ENCODE measurements at regions not wholly inside any gene's neighbourhood (a gene's known extent, or its start where the extent isn't known, plus 50 kb on each side); places are given as distances from the start of the nearest gene placed in this dataset.

DNA sequence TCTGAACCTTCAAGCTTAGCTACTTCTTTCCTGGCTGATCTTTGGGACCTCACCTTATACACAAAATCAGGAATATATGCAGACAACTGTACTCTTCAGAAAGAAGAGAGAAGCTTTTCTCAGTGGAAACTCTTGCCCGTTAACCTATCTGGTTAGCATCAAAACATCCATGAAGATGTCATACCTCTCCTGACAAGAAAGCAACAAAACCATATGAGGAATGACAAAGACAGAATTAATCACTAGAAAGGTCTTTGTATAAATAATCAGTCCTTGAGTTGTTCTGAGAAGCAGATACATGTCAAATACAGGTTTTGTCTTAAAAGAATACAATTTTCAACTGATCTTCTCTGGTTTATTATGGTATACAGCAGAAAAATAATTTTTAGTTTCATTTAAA lies 130.8 kb downstream of the FAT4 start:
- no peak for DNase-seq (ENCODE audit: low read depth)
- TF ChIP-seq, protein P1, sequence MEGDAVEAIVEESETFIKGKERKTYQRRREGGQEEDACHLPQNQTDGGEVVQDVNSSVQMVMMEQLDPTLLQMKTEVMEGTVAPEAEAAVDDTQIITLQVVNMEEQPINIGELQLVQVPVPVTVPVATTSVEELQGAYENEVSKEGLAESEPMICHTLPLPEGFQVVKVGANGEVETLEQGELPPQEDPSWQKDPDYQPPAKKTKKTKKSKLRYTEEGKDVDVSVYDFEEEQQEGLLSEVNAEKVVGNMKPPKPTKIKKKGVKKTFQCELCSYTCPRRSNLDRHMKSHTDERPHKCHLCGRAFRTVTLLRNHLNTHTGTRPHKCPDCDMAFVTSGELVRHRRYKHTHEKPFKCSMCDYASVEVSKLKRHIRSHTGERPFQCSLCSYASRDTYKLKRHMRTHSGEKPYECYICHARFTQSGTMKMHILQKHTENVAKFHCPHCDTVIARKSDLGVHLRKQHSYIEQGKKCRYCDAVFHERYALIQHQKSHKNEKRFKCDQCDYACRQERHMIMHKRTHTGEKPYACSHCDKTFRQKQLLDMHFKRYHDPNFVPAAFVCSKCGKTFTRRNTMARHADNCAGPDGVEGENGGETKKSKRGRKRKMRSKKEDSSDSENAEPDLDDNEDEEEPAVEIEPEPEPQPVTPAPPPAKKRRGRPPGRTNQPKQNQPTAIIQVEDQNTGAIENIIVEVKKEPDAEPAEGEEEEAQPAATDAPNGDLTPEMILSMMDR (conservative IDR thresholded peaks at IDR 0.05; ENCODE audit: control insufficient read depth, insufficient read depth, low read depth, low read length): no peak
- no peak overlapping the region for H3K4me3 ChIP-seq (ENCODE audit: control insufficient read depth, low read depth, low read length)

DNA sequence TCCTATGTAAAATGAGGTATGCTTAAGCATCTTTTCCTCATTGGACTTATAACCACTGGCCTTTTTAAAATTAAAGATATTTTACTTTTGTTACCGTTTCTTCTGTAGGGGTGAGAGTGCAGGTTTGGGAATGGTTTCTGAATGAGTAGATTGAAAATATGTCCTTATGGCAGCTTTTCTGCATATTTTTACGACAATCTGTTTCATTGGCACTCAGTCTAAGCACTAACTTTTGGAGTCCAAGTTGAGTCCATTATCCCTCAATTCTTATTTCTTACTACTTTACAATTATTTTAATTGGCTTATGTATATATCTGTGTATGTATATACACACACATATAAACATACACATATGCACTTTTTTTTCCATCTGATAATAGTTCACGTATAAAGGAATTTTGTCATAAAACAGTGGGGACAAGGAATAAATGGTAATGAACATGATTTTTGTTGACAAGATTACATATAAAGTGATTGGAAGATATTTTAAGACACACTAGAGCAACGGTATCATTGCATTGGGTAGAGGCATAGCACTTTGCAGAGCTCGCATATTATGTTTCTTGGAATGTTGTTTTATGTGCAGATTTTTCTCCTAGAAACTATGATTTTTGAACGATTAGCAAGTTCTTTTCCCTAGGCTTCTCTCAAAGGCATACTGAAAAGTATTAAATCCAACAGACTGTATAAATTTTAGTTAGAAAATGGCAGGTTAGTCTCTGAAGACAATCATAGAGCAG lies 133.0 kb downstream of the FAT4 start:
- no peak overlapping the region for H3K4me3 ChIP-seq (ENCODE audit: control insufficient read depth, low read depth, low read length)
- TF ChIP-seq, protein P1 (conservative IDR thresholded peaks at IDR 0.05; ENCODE audit: control insufficient read depth, insufficient read depth, low read depth, low read length): no peak
- DNase-seq (ENCODE audit: low read depth): no peak

DNA sequence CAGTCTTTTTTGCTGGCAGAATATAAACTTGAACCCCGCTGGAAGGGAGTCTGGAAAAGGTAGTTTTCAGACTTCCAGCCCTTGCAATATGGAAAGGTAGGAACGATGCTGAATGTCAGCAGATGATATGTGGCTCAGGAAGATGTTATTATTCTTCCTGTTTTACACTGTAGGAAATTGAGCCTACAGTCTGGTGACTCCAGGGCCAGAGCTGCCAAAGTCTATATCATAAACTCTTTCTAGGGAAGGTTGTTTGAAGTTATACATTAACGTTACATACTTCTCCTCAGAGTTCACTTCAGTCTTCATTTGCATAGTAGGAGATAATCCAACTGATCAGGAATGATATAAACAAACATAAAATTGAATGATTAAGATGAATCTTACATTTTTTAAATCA lies 141.3 kb downstream of the FAT4 start:
- no peak overlapping the region for H3K4me3 ChIP-seq (ENCODE audit: control insufficient read depth, low read depth, low read length)
- TF ChIP-seq, protein P1 (conservative IDR thresholded peaks at IDR 0.05; ENCODE audit: control insufficient read depth, insufficient read depth, low read depth, low read length): no peak
- no peak for DNase-seq (ENCODE audit: low read depth)

DNA sequence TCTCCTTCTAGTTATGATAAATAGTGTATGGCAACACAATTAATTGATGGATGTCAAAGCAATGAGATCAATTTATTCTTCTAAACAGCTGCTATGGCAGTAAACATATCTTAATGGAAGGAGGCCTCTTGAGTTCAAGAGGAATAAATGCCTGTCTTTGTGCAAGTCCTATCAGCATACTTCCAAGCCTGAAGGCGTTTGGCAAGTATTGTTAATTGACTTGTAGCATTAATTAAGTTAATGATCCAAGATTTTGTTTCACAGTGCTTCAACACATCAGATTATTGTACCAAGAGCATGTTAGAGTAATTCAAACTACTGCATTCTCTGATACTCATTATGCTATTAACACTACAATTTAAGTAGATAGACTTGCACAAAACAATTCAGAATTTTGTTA lies 144.8 kb downstream of the FAT4 start:
- DNase-seq (ENCODE audit: low read depth): no peak
- no peak overlapping the region for H3K4me3 ChIP-seq (ENCODE audit: control insufficient read depth, low read depth, low read length)
- TF ChIP-seq, protein P1 (conservative IDR thresholded peaks at IDR 0.05; ENCODE audit: control insufficient read depth, insufficient read depth, low read depth, low read length): no peak

DNA sequence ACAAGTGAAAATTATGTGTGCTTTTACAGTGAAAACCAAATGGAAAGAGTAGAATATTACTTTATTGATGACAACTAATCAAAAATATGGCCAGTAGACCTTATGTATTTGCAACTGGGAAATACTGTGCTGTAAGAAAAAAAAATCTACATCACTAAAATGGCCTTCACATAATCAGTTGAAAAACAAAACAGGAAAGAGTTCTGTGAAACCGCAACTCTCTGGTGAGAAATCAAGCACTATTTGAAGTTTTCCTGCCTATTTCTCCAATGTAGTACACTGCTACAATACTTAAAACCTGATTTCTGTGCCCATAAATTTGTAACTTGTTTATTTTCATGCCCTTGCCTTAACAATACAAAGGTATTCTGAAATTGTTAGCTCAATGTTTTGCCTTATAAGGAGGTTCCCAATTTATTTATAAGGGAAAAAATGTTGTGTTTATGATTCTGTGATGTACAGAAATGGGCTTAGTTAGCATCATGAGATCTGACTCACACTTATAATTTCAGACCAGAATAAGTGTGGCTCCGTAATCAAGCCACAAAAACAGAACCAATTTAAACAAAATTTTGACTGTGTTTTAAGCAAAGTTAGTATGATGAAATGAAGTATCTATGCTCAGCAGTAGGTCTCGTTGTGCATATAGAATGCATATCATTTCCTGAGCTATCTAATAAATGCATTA lies 147.1 kb downstream of the FAT4 start:
- no peak for DNase-seq (ENCODE audit: low read depth)
- TF ChIP-seq, protein P1 (conservative IDR thresholded peaks at IDR 0.05; ENCODE audit: control insufficient read depth, insufficient read depth, low read depth, low read length): no peak
- H3K4me3 ChIP-seq (ENCODE audit: control insufficient read depth, low read depth, low read length): no peak overlapping the region

DNA sequence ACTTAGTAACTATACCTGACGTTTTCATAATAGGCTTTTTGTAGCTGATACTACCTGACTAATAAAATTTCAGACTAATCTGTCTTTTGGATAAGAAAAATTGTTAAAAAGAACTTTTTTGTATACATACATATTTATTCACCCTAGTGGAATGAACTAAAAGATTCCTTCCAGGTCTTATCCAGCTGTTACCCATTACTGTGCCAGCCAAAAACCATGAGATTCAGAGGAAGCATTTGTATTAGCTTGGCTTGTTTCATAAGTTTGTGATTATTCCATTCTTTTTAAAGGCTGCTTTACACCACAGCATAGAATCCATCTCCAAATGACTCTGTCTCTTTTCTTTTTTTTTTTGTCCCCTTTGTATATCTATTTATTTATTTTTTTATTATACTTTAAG lies 149.4 kb downstream of the FAT4 start:
- DNase-seq (ENCODE audit: low read depth): peak; percentile 5
- TF ChIP-seq, protein P1 (conservative IDR thresholded peaks at IDR 0.05; ENCODE audit: control insufficient read depth, insufficient read depth, low read depth, low read length): no peak
- no peak overlapping the region for H3K4me3 ChIP-seq (ENCODE audit: control insufficient read depth, low read depth, low read length)
